SIG-M5 treated with dmso at 0.1 percent for 504 hours (cell line): ENCODE measurements at regions not wholly inside any gene's neighbourhood (a gene's known extent, or its start where the extent isn't known, plus 50 kb on each side); places are given as distances from the start of the nearest gene placed in this dataset.

ENCODE experiments used
- DNase-seq: peaks from one replicate; lab custom pipeline; 2025; ENCODE audit not compliant: unreplicated experiment; lab: John Stamatoyannopoulos, UW

DNA sequence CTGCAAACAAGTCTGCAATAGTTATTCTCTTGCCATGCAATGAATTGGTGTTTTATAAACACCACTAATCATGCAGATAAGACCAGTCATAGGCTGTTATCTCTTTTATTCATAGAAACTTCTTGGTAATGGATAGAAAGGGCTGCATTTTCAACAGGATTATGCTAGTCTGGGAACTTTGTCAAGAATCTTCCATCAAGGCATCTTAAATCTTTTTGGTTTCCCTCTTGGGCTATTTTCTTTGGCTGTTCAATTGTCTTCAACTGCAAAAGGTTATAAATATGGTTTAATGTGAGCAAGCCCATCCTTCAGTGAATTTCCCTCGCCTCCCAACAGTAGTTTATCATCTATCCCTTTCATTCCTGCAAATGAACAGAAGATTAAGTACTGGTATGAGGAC lies 59.0 kb upstream of the MINAR1 start:
- no peak for DNase-seq

- no peak for DNase-seq
Measured at GRCh38 chr15:79373728-79374127, 58.4 kb upstream of the MINAR1 start.

GRCh38 chr15:79376383-79376782 lies 55.8 kb upstream of the MINAR1 start:
- DNase-seq: peak; percentile 13

DNA sequence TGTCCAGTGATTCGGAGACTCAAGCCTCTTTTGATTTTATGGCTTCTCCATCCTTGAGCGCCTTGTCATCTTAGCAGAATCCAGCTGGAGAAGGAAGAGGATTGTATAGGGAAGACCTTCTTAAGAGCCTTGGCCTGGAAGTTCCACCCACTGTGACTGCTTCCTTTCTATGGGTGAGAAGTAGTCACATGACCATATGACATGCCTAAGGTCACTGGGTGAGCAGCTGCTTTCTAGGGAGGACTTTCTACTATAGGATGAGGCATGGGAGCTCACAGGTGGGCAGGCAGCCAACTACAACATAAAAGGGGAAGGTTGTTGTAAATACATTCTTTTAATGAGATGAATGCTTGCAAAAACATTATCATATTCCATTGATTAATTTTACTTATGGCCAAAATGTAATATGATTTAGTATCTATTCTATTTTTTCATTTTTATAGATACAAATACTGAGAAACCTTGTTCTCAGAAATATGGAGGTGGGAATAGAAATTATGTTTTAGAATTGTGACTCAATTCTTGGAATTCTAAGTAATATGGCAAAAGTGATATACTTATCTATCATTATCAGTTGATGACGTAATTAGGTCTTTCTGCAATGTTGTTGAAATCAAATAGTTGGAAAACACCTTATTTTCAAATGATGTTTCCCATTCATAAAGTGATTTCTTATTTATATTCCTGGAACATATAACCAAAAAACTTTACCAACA lies 53.6 kb upstream of the MINAR1 start:
- DNase-seq: no peak

DNA sequence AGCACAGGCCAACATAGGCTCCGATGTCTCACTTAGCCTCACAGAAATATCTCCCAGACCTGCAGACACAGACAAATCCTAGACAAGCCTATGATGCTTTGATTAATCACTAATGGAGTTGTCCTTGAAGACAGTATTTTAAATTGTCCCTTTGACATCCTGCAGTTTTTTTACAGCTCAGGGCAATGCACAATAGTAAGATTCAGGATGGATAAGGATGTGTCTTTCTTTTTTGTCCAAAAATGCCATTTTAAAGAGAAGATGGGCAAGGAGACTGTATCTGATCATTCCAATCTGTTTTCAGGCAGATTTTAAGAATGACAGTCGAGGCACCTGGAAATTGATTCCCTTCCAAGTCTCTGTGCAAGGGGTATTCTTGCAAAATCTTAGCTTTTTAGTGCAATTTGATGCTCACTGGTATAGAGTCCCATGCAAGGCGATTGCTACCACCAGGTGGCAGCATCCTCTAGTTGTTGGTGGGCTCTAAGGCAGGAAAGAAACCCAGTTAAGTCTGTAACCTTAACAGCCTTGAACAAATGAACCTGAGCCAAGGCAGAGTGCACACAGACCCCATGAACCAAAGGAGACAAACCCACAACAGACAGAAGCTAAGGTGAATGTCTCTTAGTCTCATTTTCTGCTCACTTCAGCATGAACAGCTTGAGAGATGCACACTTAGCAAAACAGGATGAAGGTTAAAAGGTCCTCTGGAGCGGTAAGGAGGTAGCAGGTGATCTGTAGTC lies 51.2 kb upstream of the MINAR1 start:
- DNase-seq: peak; percentile 58

GRCh38 chr15:79381593-79381992 lies 50.5 kb upstream of the MINAR1 start:
- DNase-seq: no peak
